HEK293 (cell line): ENCODE measurements at regions not wholly inside any gene's neighbourhood (a gene's known extent, or its start where the extent isn't known, plus 50 kb on each side); places are given as distances from the start of the nearest gene placed in this dataset.

Experiments
- CTCF ChIA-PET: fragments of 350-600 bp; formaldehyde crosslinking; extraction: SDS; loops from one replicate; lab custom pipeline; 2021; ENCODE audit warnings: antibody characterized with exemption; lab: Yijun Ruan, JAX
- POLR2A ChIA-PET: fragments of 300-600 bp; formaldehyde crosslinking; extraction: SDS; loops from one replicate; lab custom pipeline; 2020; ENCODE audit warnings: antibody characterized with exemption, inconsistent platforms; lab: Yijun Ruan, JAX
- H3K27ac ChIP-seq: fragments of 200-500 bp; sonication (Bioruptor generic); 2 replicates; pipeline ENCODE4 v1.5.1; 2014; ENCODE audit warnings: low read depth, low read length, control low read depth, inconsistent platforms; ENCODE audit errors: extremely low read depth
- H3K36me3 ChIP-seq, 2 experiments: fragments of 200-500 bp in 1 of 2; sonication (Bioruptor generic) in 1 of 2; 1 replicate in 1 of 2; 2 replicates in 1 of 2; pipeline ENCODE4 v1.5.1; 2014 to 2017; ENCODE audit warnings: inconsistent platforms in 2 of 2, low read length in 2 of 2; ENCODE audit not compliant: control insufficient read depth in 2 of 2, insufficient read depth in 1 of 2
- H3K4me1 ChIP-seq: fragments of 200-500 bp; sonication (Bioruptor generic); 2 replicates; pipeline ENCODE4 v1.5.1; 2014; ENCODE audit warnings: mild to moderate bottlenecking, low read length, inconsistent platforms; ENCODE audit not compliant: control insufficient read depth, insufficient read depth
- H3K4me3 ChIP-seq: 2 replicates; pipeline ENCODE4 v1.5.1; 2011; ENCODE audit warnings: low read depth, mild to moderate bottlenecking, control low read depth, low read length, moderate library complexity
- H3K9me3 ChIP-seq: fragments of 200-500 bp; sonication (Bioruptor generic); 2 replicates; pipeline ENCODE4 v1.5.1; 2014; ENCODE audit warnings: low read depth, low read length, inconsistent platforms; ENCODE audit not compliant: control insufficient read depth, insufficient read depth
- ELK4 ChIP-seq: IDR thresholded peaks from 2 replicates; pipeline ENCODE4 v1.6.1; 2011; ENCODE audit warnings: mild to moderate bottlenecking, low read depth, low read length, borderline replicate concordance
- HOXA7 ChIP-seq: sonication (generic); formaldehyde crosslinking; IDR thresholded peaks from 2 replicates; pipeline ENCODE4 v1.8.1; 2022; ENCODE audit warnings: missing genetic modification reagents, borderline replicate concordance
- HOXD13 ChIP-seq: sonication (generic); formaldehyde crosslinking; IDR thresholded peaks from 2 replicates; pipeline ENCODE4 v1.8.0; 2022; ENCODE audit warnings: missing genetic modification reagents, borderline replicate concordance
- KLF1 ChIP-seq: fragments of 450-650 bp; formaldehyde crosslinking; IDR thresholded peaks from 2 replicates; pipeline ENCODE4 v1.5.1; 2016; ENCODE audit warnings: missing biosample characterization, missing genetic modification characterization
- KLF9 ChIP-seq: fragments of 450-650 bp; formaldehyde crosslinking; IDR thresholded peaks from 2 replicates; pipeline ENCODE4 v1.5.1; 2016; ENCODE audit warnings: missing biosample characterization, missing genetic modification characterization, low read depth
- SP2 ChIP-seq: fragments of 450-650 bp; formaldehyde crosslinking; IDR thresholded peaks from 2 replicates; pipeline ENCODE4 v1.5.1; 2016; ENCODE audit warnings: missing biosample characterization, missing genetic modification characterization
- SP7 ChIP-seq: fragments of 450-650 bp; formaldehyde crosslinking; IDR thresholded peaks from 2 replicates; pipeline ENCODE4 v1.5.1; 2016; ENCODE audit warnings: missing biosample characterization, missing genetic modification characterization
- ZFHX2 ChIP-seq: fragments of 450-650 bp; formaldehyde crosslinking; conservative IDR thresholded peaks from 2 replicates; pipeline ENCODE4 v1.5.1; 2016; ENCODE audit warnings: missing biosample characterization, missing genetic modification characterization
- ZNF114 ChIP-seq: fragments of 450-650 bp; formaldehyde crosslinking; IDR thresholded peaks from 2 replicates; pipeline ENCODE4 v1.5.0; 2017; ENCODE audit warnings: missing biosample characterization, missing genetic modification characterization
- ZNF138 ChIP-seq: fragments of 450-650 bp; formaldehyde crosslinking; IDR thresholded peaks from 2 replicates; pipeline ENCODE4 v1.5.1; 2016; ENCODE audit warnings: missing biosample characterization, missing genetic modification characterization, borderline replicate concordance
- ZNF175 ChIP-seq: fragments of 450-650 bp; formaldehyde crosslinking; IDR thresholded peaks from 2 replicates; pipeline ENCODE4 v1.5.1; 2016; ENCODE audit warnings: missing biosample characterization, missing genetic modification characterization
- ZNF24 ChIP-seq: fragments of 450-650 bp; formaldehyde crosslinking; IDR thresholded peaks from 2 replicates; pipeline ENCODE4 v1.5.1; 2016; ENCODE audit warnings: missing biosample characterization, missing genetic modification characterization
- ZNF324 ChIP-seq: fragments of 450-650 bp; formaldehyde crosslinking; IDR thresholded peaks from 2 replicates; pipeline ENCODE4 v1.5.1; 2016; ENCODE audit warnings: missing biosample characterization, missing genetic modification characterization
- ZNF37A ChIP-seq: fragments of 450-650 bp; IDR thresholded peaks from 2 replicates; pipeline ENCODE4 v1.5.1; 2018; ENCODE audit warnings: missing biosample characterization, missing genetic modification characterization
- ZNF398 ChIP-seq: fragments of 450-650 bp; formaldehyde crosslinking; IDR thresholded peaks from 2 replicates; pipeline ENCODE4 v1.5.1; 2017; ENCODE audit warnings: missing biosample characterization, missing genetic modification characterization
- ZNF433 ChIP-seq: fragments of 450-650 bp; formaldehyde crosslinking; IDR thresholded peaks from 2 replicates; pipeline ENCODE4 v1.5.1; 2016; ENCODE audit warnings: missing biosample characterization, missing genetic modification characterization, low read depth
- ZNF600 ChIP-seq: fragments of 450-650 bp; formaldehyde crosslinking; IDR thresholded peaks from 2 replicates; pipeline ENCODE4 v1.5.1; 2016; ENCODE audit warnings: missing biosample characterization, missing genetic modification characterization
- ZNF664 ChIP-seq: fragments of 450-650 bp; formaldehyde crosslinking; IDR thresholded peaks from 2 replicates; pipeline ENCODE4 v1.5.1; 2016; ENCODE audit warnings: missing biosample characterization, missing genetic modification characterization
- ZNF785 ChIP-seq: fragments of 450-650 bp; formaldehyde crosslinking; IDR thresholded peaks from 2 replicates; pipeline ENCODE4 v1.5.1; 2016; ENCODE audit warnings: missing biosample characterization, missing genetic modification characterization
- ZNF843 ChIP-seq: fragments of 450-650 bp; formaldehyde crosslinking; IDR thresholded peaks from 2 replicates; pipeline ENCODE4 v1.5.1; 2016; ENCODE audit warnings: missing biosample characterization, missing genetic modification characterization
- TF ChIP-seq, protein P1 (sequence below): fragments of 450-650 bp; formaldehyde crosslinking; IDR thresholded peaks from 2 replicates; pipeline ENCODE4 v1.5.1; 2016; ENCODE audit warnings: missing biosample characterization, missing genetic modification characterization
- TF ChIP-seq, protein P2 (sequence below): fragments of 450-650 bp; formaldehyde crosslinking; IDR thresholded peaks from 2 replicates; pipeline ENCODE4 v1.5.1; 2016; ENCODE audit warnings: missing biosample characterization, missing genetic modification characterization

DNA sequence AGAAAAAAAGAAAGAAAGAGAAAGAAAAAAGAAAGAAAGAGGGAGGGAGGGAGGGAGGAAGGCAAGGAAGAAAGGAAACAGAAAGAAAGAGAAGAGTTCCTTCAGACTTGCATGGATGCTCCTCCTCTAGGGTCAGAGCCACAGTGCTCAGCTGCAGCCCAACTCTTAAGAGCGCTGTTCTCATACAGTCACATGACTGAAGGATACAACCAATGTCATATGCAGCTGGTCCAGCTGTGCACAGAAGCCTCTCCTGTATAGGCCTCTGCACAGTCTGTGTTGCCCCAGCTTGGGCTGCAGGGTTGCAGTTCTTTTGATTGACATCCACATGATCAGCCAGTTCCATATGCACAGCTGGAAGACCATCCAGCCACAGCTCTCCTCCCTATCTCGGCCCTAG lies 86.8 kb upstream of the CTNNB1 start:
- no peak for TF ChIP-seq ZNF324 (tag by site-specific recombination)
- no peak for TF ChIP-seq ZNF843 (tag by site-specific recombination)
- TF ChIP-seq ZFHX2 (tag by site-specific recombination): no peak
- TF ChIP-seq ELK4: no peak
- no peak for TF ChIP-seq KLF9 (tag by site-specific recombination)
- TF ChIP-seq ZNF398: no peak
- TF ChIP-seq ZNF433 (tag by site-specific recombination): no peak
- no peak for TF ChIP-seq ZNF114 (tag by site-specific recombination)
- ChIA-PET POLR2A (no interaction called here), CTCF (no interaction called here)
- no peaks in the 10 kb centered on the region for H3K9me3 ChIP-seq
- no peaks in the 10 kb centered on the region for H3K4me1 ChIP-seq
- H3K4me3 ChIP-seq: no peak overlapping the region
- no peaks in the 10 kb centered on the region for H3K36me3 ChIP-seq
- H3K27ac ChIP-seq: no peak overlapping the region

DNA sequence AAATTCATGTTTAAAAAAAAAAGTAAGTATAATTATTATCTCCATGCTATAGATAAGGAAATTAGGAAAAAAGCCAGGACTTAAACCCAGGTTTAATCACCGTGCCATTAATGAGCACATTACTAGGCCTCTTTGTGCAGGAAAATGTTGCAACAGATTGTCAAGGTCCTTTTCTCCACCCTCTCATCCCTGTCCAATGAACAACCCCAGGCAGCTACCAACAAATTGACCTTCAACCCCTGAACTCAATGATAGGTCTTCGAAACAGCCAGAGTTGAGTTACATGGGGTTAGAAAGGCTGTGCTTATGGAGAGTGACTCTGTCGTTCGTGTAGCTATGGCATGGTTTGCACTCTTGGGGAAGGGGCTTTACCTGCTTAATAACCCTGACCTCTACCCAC lies 84.2 kb upstream of the CTNNB1 start:
- peaks cover 3% of the 10 kb centered on the region; the same call in 1 of the 2 replicates for H3K4me1 ChIP-seq
- H3K36me3 ChIP-seq: no peaks in the 10 kb centered on the region
- POLR2A ChIA-PET: no interaction called here
- no peaks in the 10 kb centered on the region for H3K9me3 ChIP-seq
- TF ChIP-seq ZNF664 (tag by site-specific recombination): no peak
- no peak for TF ChIP-seq ZNF138
- CTCF ChIA-PET: no interaction called here
- no peak overlapping the region for H3K4me3 ChIP-seq
- no peak overlapping the region for H3K27ac ChIP-seq

GRCh38 chr3:41116851-41117250 lies 82.5 kb upstream of the CTNNB1 start:
- no peak overlapping the region for H3K27ac ChIP-seq
- no peak for TF ChIP-seq ZNF24 (tag by site-specific recombination)
- TF ChIP-seq, all 188 proteins: peak for 0
- no peaks in the 10 kb centered on the region for H3K9me3 ChIP-seq
- H3K4me3 ChIP-seq: no peak overlapping the region
- H3K4me1 ChIP-seq: peaks cover 3% of the 10 kb centered on the region; the same call in 1 of the 2 replicates
- H3K36me3 ChIP-seq: no peaks in the 10 kb centered on the region
- ChIA-PET CTCF (no interaction called here), POLR2A (interaction anchor here (1.2 kb wide), 1 partner anchor 83 kb away, joined by 11 read pairs; the partner anchor contains the start of gene CTNNB1)

DNA sequence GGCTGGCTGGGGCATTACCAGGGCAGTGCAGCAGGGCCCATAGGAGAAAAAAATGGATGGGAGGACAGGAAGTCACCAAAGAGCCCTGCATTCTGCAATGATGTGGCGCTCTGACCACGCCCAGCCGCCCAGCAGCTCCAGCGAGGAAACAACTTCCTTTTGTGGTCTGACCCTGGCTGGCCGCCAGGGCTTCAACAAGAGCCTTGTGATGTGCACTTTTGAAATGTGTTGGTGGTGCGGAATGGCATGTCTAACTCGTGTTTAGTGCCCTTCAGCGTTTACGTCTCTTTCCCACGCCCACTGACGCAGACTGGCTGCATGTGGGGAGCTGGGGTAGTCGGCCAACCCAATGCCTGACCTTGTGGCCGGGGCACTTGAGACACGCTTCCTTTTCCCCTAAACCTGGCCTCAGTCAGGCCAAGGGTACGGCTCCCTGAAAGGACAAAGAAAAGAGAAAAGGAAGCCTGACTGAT lies 81.9 kb upstream of the CTNNB1 start:
- Histone ChIP-seq H3K4me3 (no peak overlapping the region), H3K36me3 (no peaks in the 10 kb centered on the region), H3K4me1 (peaks cover 3% of the 10 kb centered on the region; the same call in 1 of the 2 replicates), H3K9me3 (no peaks in the 10 kb centered on the region), H3K27ac (no peak overlapping the region)
- ChIA-PET CTCF (no interaction called here), POLR2A (interaction anchor here (1.2 kb wide), 1 partner anchor 82 kb away, joined by 11 read pairs; the partner anchor contains the start of gene CTNNB1)
- TF ChIP-seq SP2 (tag by site-specific recombination) (no peak), ZFHX2 (tag by site-specific recombination) (peak; percentile 20; the same call in 1 of the 2 replicates), KLF1 (tag by site-specific recombination) (0 out of 2 replicates have a peak, but pooled peaks have one; percentile 14), ZNF600 (tag by site-specific recombination) (0 out of 2 replicates have a peak, but pooled peaks have one; percentile 17), ZNF175 (tag by site-specific recombination) (no peak), SP7 (tag by site-specific recombination) (no peak), ZNF37A (tag by site-specific recombination) (no peak), HOXD13 (no peak), HOXA7 (no peak), ZNF785 (tag by site-specific recombination) (no peak)
- TF ChIP-seq, protein P1, sequence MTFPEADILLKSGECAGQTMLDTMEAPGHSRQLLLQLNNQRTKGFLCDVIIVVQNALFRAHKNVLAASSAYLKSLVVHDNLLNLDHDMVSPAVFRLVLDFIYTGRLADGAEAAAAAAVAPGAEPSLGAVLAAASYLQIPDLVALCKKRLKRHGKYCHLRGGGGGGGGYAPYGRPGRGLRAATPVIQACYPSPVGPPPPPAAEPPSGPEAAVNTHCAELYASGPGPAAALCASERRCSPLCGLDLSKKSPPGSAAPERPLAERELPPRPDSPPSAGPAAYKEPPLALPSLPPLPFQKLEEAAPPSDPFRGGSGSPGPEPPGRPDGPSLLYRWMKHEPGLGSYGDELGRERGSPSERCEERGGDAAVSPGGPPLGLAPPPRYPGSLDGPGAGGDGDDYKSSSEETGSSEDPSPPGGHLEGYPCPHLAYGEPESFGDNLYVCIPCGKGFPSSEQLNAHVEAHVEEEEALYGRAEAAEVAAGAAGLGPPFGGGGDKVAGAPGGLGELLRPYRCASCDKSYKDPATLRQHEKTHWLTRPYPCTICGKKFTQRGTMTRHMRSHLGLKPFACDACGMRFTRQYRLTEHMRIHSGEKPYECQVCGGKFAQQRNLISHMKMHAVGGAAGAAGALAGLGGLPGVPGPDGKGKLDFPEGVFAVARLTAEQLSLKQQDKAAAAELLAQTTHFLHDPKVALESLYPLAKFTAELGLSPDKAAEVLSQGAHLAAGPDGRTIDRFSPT (tag by site-specific recombination): no peak
- TF ChIP-seq, protein P2, sequence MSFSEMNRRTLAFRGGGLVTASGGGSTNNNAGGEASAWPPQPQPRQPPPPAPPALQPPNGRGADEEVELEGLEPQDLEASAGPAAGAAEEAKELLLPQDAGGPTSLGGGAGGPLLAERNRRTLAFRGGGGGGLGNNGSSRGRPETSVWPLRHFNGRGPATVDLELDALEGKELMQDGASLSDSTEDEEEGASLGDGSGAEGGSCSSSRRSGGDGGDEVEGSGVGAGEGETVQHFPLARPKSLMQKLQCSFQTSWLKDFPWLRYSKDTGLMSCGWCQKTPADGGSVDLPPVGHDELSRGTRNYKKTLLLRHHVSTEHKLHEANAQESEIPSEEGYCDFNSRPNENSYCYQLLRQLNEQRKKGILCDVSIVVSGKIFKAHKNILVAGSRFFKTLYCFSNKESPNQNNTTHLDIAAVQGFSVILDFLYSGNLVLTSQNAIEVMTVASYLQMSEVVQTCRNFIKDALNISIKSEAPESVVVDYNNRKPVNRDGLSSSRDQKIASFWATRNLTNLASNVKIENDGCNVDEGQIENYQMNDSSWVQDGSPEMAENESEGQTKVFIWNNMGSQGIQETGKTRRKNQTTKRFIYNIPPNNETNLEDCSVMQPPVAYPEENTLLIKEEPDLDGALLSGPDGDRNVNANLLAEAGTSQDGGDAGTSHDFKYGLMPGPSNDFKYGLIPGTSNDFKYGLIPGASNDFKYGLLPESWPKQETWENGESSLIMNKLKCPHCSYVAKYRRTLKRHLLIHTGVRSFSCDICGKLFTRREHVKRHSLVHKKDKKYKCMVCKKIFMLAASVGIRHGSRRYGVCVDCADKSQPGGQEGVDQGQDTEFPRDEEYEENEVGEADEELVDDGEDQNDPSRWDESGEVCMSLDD (tag by site-specific recombination): no peak
